ENCODE measurements at regions not wholly inside any gene's neighbourhood (a gene's known extent, or its start where the extent isn't known, plus 50 kb on each side); places are given as distances from the start of the nearest gene placed in this dataset.
"Not testable (repeated sequence)": the region's sequence is repeated elsewhere in the genome, so short reads cannot be mapped to it uniquely, and the experiment has no call there.

GRCh38 chr13:87736849-87737385, 65.7 kb downstream of the SLITRK5 start:
- DNase-seq = no peak

- no peak for DNase-seq
These were observed 82.9 kb downstream of the SLITRK5 start for GRCh38 chr13:87754097-87754496.

GRCh38 chr13:87769445-87769844, 98.3 kb downstream of the SLITRK5 start:
- no peak for DNase-seq

GRCh38 chr13:87777387-87777786, 106.2 kb downstream of the SLITRK5 start:
- no peak for DNase-seq

- DNase-seq = no peak
These were observed 107.0 kb downstream of the SLITRK5 start for GRCh38 chr13:87778128-87778527.

GRCh38 chr13:87779426-87779825, 108.3 kb downstream of the SLITRK5 start:
- no peak for DNase-seq

- DNase-seq = no peak
These were observed 112.2 kb downstream of the SLITRK5 start for GRCh38 chr13:87783366-87783765.

GRCh38 chr13:87788363-87788762, 117.2 kb downstream of the SLITRK5 start:
- no peak for DNase-seq

GRCh38 chr13:87792878-87793277, 121.7 kb downstream of the SLITRK5 start:
- no peak for DNase-seq

GRCh38 chr13:87798536-87798935, 127.4 kb downstream of the SLITRK5 start:
- no peak for DNase-seq

- no peak for DNase-seq
These were observed 139.2 kb downstream of the SLITRK5 start for GRCh38 chr13:87810391-87810801.

- DNase-seq = no peak
These were observed 139.8 kb downstream of the SLITRK5 start for GRCh38 chr13:87810920-87811344.

GRCh38 chr13:87814403-87814802, 143.2 kb downstream of the SLITRK5 start:
- no peak for DNase-seq

GRCh38 chr13:87820241-87820640, 149.1 kb downstream of the SLITRK5 start:
- DNase-seq = no peak

GRCh38 chr13:87821512-87821911, 150.3 kb downstream of the SLITRK5 start:
- no peak for DNase-seq

- not testable (repeated sequence) for DNase-seq
These were observed 155.1 kb downstream of the SLITRK5 start for GRCh38 chr13:87826301-87826700.

GRCh38 chr13:87827479-87827878, 156.3 kb downstream of the SLITRK5 start:
- no peak for DNase-seq

- DNase-seq = no peak
These were observed 166.4 kb downstream of the SLITRK5 start for GRCh38 chr13:87837522-87837921.

- DNase-seq = no peak
These were observed 166.8 kb downstream of the SLITRK5 start for GRCh38 chr13:87837946-87838345.

- no peak for DNase-seq
These were observed 180.2 kb downstream of the SLITRK5 start for GRCh38 chr13:87851410-87851809.

- no peak for DNase-seq
These were observed 184.4 kb downstream of the SLITRK5 start for GRCh38 chr13:87855553-87855952.

GRCh38 chr13:87859261-87859660, 188.1 kb downstream of the SLITRK5 start:
- DNase-seq = no peak

- DNase-seq = no peak
These were observed 196.3 kb downstream of the SLITRK5 start for GRCh38 chr13:87867426-87867825.

GRCh38 chr13:87868731-87869130, 197.6 kb downstream of the SLITRK5 start:
- DNase-seq = no peak

GRCh38 chr13:87872813-87873212, 201.6 kb downstream of the SLITRK5 start:
- no peak for DNase-seq

- no peak for DNase-seq
These were observed 206.3 kb downstream of the SLITRK5 start for GRCh38 chr13:87877477-87877876.

All from DMS79 treated with DMSO at 0.1 percent for 48 hours (cell line).